ENCODE measurements at regions not wholly inside any gene's neighbourhood (a gene's known extent, or its start where the extent isn't known, plus 50 kb on each side); places are given as distances from the start of the nearest gene placed in this dataset.
A peak's percentile ranks its signal among the peaks of the same experiment; 100 is the strongest.

DNA sequence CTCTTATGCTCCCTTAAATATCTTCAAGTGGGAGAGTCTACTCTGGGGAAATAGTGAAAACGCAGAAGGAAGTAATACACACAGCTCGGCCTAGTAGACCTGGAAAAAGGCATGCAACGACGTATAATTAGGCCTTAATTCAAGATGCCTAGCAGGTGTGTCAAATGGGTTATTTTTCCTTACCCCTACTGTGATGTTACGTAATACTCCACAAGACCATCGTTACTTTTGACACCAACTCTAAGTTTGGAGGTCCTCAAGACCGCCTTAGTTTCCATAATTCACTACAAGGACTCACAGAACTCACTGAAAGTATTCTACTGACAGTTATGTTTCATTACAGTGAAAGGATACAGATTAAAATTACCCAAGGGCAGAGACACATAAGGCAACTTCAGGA is 1024.3 kb upstream of the MAP3K7 start:
- Histone ChIP-seq H3K79me2 (ENCODE audit: low read length) (no peaks in the 10 kb centered on the region), H3K4me2 (ENCODE audit: low read length) (no peak overlapping the region), H3K4me3 (ENCODE audit: low read length) (no peak overlapping the region), H3K4me1 (ENCODE audit: low read length) (no peaks in the 10 kb centered on the region), H3K9me3 (ENCODE audit: insufficient read depth, low read length) (no peaks in the 10 kb centered on the region), H3K9ac (ENCODE audit: low read length) (no peak overlapping the region), H3K36me3 (replicated peaks; ENCODE audit: low read depth, low read length) (no peaks in the 10 kb centered on the region), H3K27ac (ENCODE audit: low read length) (no peak overlapping the region), H2AFZ (ENCODE audit: low read depth, low read length) (no peak overlapping the region), H3K27me3 (ENCODE audit: low read depth, low read length) (no peaks in the 10 kb centered on the region), H4K20me1 (ENCODE audit: insufficient read depth, low read length) (no peaks in the 10 kb centered on the region)
- TF ChIP-seq CTCF (IDR thresholded peaks at IDR 0.05; ENCODE audit: low read depth, low read length) (no peak), EZH2phosphoT487 (IDR thresholded peaks at IDR 0.05; ENCODE audit: low read depth) (no peak)

- no peak overlapping the region for H3K27ac ChIP-seq (ENCODE audit: low read length)
- no peak overlapping the region for H3K9ac ChIP-seq (ENCODE audit: low read length)
- no peak overlapping the region for H3K4me3 ChIP-seq (ENCODE audit: low read length)
- no peaks in the 10 kb centered on the region for H3K9me3 ChIP-seq (ENCODE audit: insufficient read depth, low read length)
- H3K27me3 ChIP-seq (ENCODE audit: low read depth, low read length) = no peaks in the 10 kb centered on the region
- no peaks in the 10 kb centered on the region for H3K79me2 ChIP-seq (ENCODE audit: low read length)
- H3K4me2 ChIP-seq (ENCODE audit: low read length) = no peak overlapping the region
- no peak for TF ChIP-seq EZH2phosphoT487 (IDR thresholded peaks at IDR 0.05; ENCODE audit: low read depth)
- TF ChIP-seq CTCF (IDR thresholded peaks at IDR 0.05; ENCODE audit: low read depth, low read length) = no peak
- no peaks in the 10 kb centered on the region for H3K4me1 ChIP-seq (ENCODE audit: low read length)
- no peaks in the 10 kb centered on the region for H4K20me1 ChIP-seq (ENCODE audit: insufficient read depth, low read length)
- no peaks in the 10 kb centered on the region for H3K36me3 ChIP-seq (replicated peaks; ENCODE audit: low read depth, low read length)
- no peak overlapping the region for H2AFZ ChIP-seq (ENCODE audit: low read depth, low read length)
These were observed 1021.6 kb upstream of the MAP3K7 start for GRCh38 chr6:91608428-91608827.

DNA sequence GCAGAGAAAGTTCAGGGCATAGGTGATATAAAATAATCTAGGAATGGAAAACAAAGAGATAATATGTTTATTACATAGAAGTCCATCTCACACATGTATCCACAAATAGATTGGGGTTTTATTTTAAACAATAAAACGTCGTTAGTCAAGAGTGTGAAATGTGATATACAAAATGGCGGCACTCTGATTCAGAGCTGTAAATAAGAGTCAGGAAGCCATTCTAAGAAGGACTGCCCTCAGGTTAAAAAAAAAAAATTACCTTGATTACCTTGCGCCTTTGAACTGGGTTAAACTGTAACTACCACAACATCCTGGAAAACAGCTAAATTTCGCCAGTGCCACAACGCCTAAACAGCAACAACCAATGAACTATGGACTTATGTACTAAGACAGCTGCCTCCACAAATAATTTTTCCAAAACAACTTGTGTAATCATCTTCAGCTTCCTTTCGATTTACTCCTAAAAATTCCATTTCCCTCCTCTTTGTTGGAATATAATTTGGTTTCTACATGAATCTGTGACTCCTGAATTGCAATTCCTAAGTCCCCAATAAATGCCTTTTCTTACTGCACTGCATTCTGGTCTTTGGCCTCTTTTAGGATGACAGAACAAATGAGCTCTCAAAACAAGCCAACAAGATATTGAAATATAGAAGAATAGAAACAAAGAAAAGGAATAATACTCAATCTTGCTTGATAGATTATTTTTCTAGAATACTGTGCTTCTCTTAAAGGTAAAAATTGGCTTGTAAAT is 1019.5 kb upstream of the MAP3K7 start:
- TF ChIP-seq EZH2phosphoT487 (IDR thresholded peaks at IDR 0.05; ENCODE audit: low read depth) (no peak), CTCF (IDR thresholded peaks at IDR 0.05; ENCODE audit: low read depth, low read length) (no peak)
- no peaks in the 10 kb centered on the region for H3K79me2 ChIP-seq (ENCODE audit: low read length)

DNA sequence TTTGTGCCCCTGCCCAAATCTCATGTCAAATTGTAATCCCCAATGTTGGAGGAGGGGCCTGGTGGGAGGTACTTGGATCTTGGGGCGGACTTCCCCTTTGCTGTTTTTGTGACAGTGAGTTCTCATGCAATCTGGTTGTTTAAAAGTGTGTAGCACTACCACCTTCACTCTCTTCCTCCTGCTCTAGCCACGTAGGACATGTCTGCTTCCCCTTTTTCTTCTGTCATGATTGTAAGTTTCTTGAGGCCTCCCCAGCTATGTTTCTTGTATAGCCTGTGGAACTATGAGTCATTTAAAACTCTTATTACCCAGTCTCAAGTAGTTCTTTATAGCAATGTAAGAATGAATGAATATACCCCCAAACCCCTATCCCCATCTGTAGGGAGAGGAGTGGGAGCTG is 1013.7 kb upstream of the MAP3K7 start:
- Histone ChIP-seq H3K27ac (ENCODE audit: low read length) (peak overlapping the region; percentile 28; the same call in 1 of the 2 replicates), H3K9me3 (ENCODE audit: insufficient read depth, low read length) (no peaks in the 10 kb centered on the region), H3K79me2 (ENCODE audit: low read length) (no peaks in the 10 kb centered on the region), H3K4me1 (ENCODE audit: low read length) (peaks cover 9% of the 10 kb centered on the region), H3K4me3 (ENCODE audit: low read length) (no peak overlapping the region), H3K4me2 (ENCODE audit: low read length) (no peak overlapping the region), H3K9ac (ENCODE audit: low read length) (no peak overlapping the region), H4K20me1 (ENCODE audit: insufficient read depth, low read length) (no peaks in the 10 kb centered on the region), H2AFZ (ENCODE audit: low read depth, low read length) (peak overlapping the region; percentile 54; the same call in 1 of the 2 replicates), H3K27me3 (ENCODE audit: low read depth, low read length) (no peaks in the 10 kb centered on the region), H3K36me3 (replicated peaks; ENCODE audit: low read depth, low read length) (no peaks in the 10 kb centered on the region)
- TF ChIP-seq CTCF (IDR thresholded peaks at IDR 0.05; ENCODE audit: low read depth, low read length) = no peak
- TF ChIP-seq EZH2phosphoT487 (IDR thresholded peaks at IDR 0.05; ENCODE audit: low read depth) = no peak

More for the DNA sequence above, 1019.5 kb upstream of the MAP3K7 start:
- Histone ChIP-seq H3K27me3 (ENCODE audit: low read depth, low read length) (no peaks in the 10 kb centered on the region), H3K4me2 (ENCODE audit: low read length) (no peak overlapping the region), H3K9me3 (ENCODE audit: insufficient read depth, low read length) (no peaks in the 10 kb centered on the region), H3K4me3 (ENCODE audit: low read length) (no peak overlapping the region), H3K27ac (ENCODE audit: low read length) (no peak overlapping the region), H3K4me1 (ENCODE audit: low read length) (no peaks in the 10 kb centered on the region), H4K20me1 (ENCODE audit: insufficient read depth, low read length) (no peaks in the 10 kb centered on the region), H2AFZ (ENCODE audit: low read depth, low read length) (no peak overlapping the region), H3K36me3 (replicated peaks; ENCODE audit: low read depth, low read length) (no peaks in the 10 kb centered on the region), H3K9ac (ENCODE audit: low read length) (no peak overlapping the region)

Data from OCI-LY3 (cell line).